H9 (cell line): ENCODE measurements at regions not wholly inside any gene's neighbourhood (a gene's known extent, or its start where the extent isn't known, plus 50 kb on each side); places are given as distances from the start of the nearest gene placed in this dataset.

Experiments
- DNase-seq: peaks from one replicate; pipeline ENCODE4 v3.0.0-alpha.2; 2017
- H2AFZ ChIP-seq: one replicate; pipeline ENCODE4 v1.6.1; 2013; ENCODE audit warnings: mild to moderate bottlenecking, low read length, control low read depth, moderate library complexity
- H2AK5ac ChIP-seq: 2 replicates; pipeline ENCODE4 v1.6.1; 2013; ENCODE audit warnings: low read length, control low read depth, mixed read lengths; ENCODE audit not compliant: insufficient read length
- H2BK120ac ChIP-seq: one replicate; pipeline ENCODE4 v1.6.1; 2013; ENCODE audit warnings: low read depth, mild to moderate bottlenecking, low read length, control low read depth, inconsistent platforms; ENCODE audit not compliant: poor library complexity, severe bottlenecking
- H2BK12ac ChIP-seq: 2 replicates; pipeline ENCODE4 v1.6.1; 2013; ENCODE audit warnings: low read length, control low read depth, mixed read lengths, low read depth; ENCODE audit not compliant: insufficient read length
- H2BK15ac ChIP-seq: 2 replicates; pipeline ENCODE4 v1.6.1; 2013; ENCODE audit warnings: low read depth, low read length, control low read depth
- H2BK20ac ChIP-seq: one replicate; pipeline ENCODE4 v1.6.1; 2013; ENCODE audit warnings: low read depth, mild to moderate bottlenecking, low read length, control low read depth, inconsistent platforms; ENCODE audit not compliant: poor library complexity, severe bottlenecking
- H2BK5ac ChIP-seq: 2 replicates; pipeline ENCODE4 v1.6.1; 2013; ENCODE audit warnings: low read length, control low read depth, mixed read lengths; ENCODE audit not compliant: insufficient read length
- H3K14ac ChIP-seq: 2 replicates; pipeline ENCODE4 v1.6.1; 2013; ENCODE audit warnings: low read length, control low read depth; ENCODE audit not compliant: insufficient read depth
- H3K18ac ChIP-seq: 2 replicates; pipeline ENCODE4 v1.6.1; 2013; ENCODE audit warnings: low read depth, mild to moderate bottlenecking, mixed read lengths, low read length, control low read depth; ENCODE audit not compliant: insufficient read length
- H3K23ac ChIP-seq: 2 replicates; pipeline ENCODE4 v1.6.1; 2013; ENCODE audit warnings: low read length, control low read depth, mixed read lengths, low read depth; ENCODE audit not compliant: insufficient read length
- H3K23me2 ChIP-seq: 2 replicates; pipeline ENCODE4 v1.6.1; 2013; ENCODE audit warnings: low read depth, mild to moderate bottlenecking, mixed read lengths, low read length, control low read depth; ENCODE audit not compliant: insufficient read length, poor library complexity, severe bottlenecking
- H3K27ac ChIP-seq: 2 replicates; pipeline ENCODE4 v1.5.1; 2013; ENCODE audit warnings: low read length, control low read depth, mixed read lengths, low read depth; ENCODE audit not compliant: insufficient read length
- H3K27me3 ChIP-seq: 2 replicates; pipeline ENCODE4 v1.6.1; 2013; ENCODE audit warnings: low read length, control low read depth, inconsistent platforms; ENCODE audit not compliant: insufficient read depth
- H3K4ac ChIP-seq: 2 replicates; pipeline ENCODE4 v1.6.1; 2013; ENCODE audit warnings: low read depth, mild to moderate bottlenecking, control low read depth, inconsistent platforms, low read length, moderate library complexity
- H3K4me1 ChIP-seq: 2 replicates; pipeline ENCODE4 v1.6.1; 2013; ENCODE audit warnings: low read length, control low read depth, inconsistent platforms; ENCODE audit not compliant: insufficient read depth
- H3K4me2 ChIP-seq: 2 replicates; pipeline ENCODE4 v1.6.1; 2013; ENCODE audit warnings: low read length, control low read depth, mixed read lengths; ENCODE audit not compliant: insufficient read length, insufficient read depth
- H3K56ac ChIP-seq: 2 replicates; pipeline ENCODE4 v1.6.1; 2013; ENCODE audit warnings: low read depth, mild to moderate bottlenecking, mixed read lengths, low read length, control low read depth; ENCODE audit not compliant: insufficient read length
- H3K79me1 ChIP-seq: 2 replicates; pipeline ENCODE4 v1.6.1; 2013; ENCODE audit warnings: low read depth, mild to moderate bottlenecking, moderate library complexity, low read length, control low read depth, inconsistent platforms; ENCODE audit not compliant: insufficient read depth, poor library complexity, severe bottlenecking
- H3K79me2 ChIP-seq: 2 replicates; pipeline ENCODE4 v1.6.1; 2013; ENCODE audit warnings: low read length, control low read depth, inconsistent platforms; ENCODE audit not compliant: insufficient read depth
- H3K9ac ChIP-seq: 2 replicates; pipeline ENCODE4 v1.6.1; 2013; ENCODE audit warnings: low read length, control low read depth, mixed read lengths; ENCODE audit not compliant: insufficient read length; ENCODE audit errors: extremely low read depth
- H3K9me3 ChIP-seq: one replicate; pipeline ENCODE4 v1.6.1; 2013; ENCODE audit warnings: low read depth, low read length, inconsistent platforms; ENCODE audit not compliant: control insufficient read depth
- H3T11ph ChIP-seq: one replicate; pipeline ENCODE4 v1.6.1; 2013; ENCODE audit warnings: mild to moderate bottlenecking, low read length, control low read depth, inconsistent platforms
- H4K20me1 ChIP-seq: one replicate; pipeline ENCODE4 v1.6.1; 2013; ENCODE audit not compliant: control insufficient read depth, insufficient read length, insufficient read depth
- H4K5ac ChIP-seq: 2 replicates; pipeline ENCODE4 v1.6.1; 2013; ENCODE audit warnings: low read depth, mild to moderate bottlenecking, mixed read lengths, low read length, control low read depth; ENCODE audit not compliant: insufficient read length
- H4K8ac ChIP-seq: replicated peaks from 2 replicates; pipeline ENCODE4 v1.6.1; 2013; ENCODE audit warnings: low read length, control low read depth, mixed read lengths, low read depth; ENCODE audit not compliant: insufficient read length
- H4K91ac ChIP-seq: 2 replicates; pipeline ENCODE4 v1.6.1; 2013; ENCODE audit warnings: low read depth, mild to moderate bottlenecking, moderate library complexity, mixed read lengths, low read length, control low read depth; ENCODE audit not compliant: insufficient read length
- H3K27ac Mint-ChIP-seq, 3 experiments: 2 replicates in 2 of 3; 3 replicates in 1 of 3; pipeline ENCODE4 v1.8.0; 2020 to 2021; ENCODE audit warnings: mixed read lengths in 3 of 3, mild to moderate bottlenecking in 1 of 3, moderate library complexity in 1 of 3
- H3K27me3 Mint-ChIP-seq: 2 replicates; pipeline ENCODE4 v1.8.0; 2021; ENCODE audit warnings: low read depth, mild to moderate bottlenecking, moderate library complexity, mixed read lengths
- H3K36me3 Mint-ChIP-seq, 3 experiments: 2 replicates in 2 of 3; 3 replicates in 1 of 3; pipeline ENCODE4 v1.8.0; 2020 to 2021; ENCODE audit warnings: low read depth in 3 of 3, mixed read lengths in 3 of 3; ENCODE audit not compliant: insufficient read depth in 1 of 3
- H3K4me1 Mint-ChIP-seq, 2 experiments: 2 replicates each; pipeline ENCODE4 v1.8.0; 2020; ENCODE audit warnings: mixed read lengths in 2 of 2
- H3K4me3 Mint-ChIP-seq, 2 experiments: 2 replicates in 1 of 2; 3 replicates in 1 of 2; pipeline ENCODE4 v1.8.0; 2020 to 2021; ENCODE audit warnings: mild to moderate bottlenecking in 2 of 2, mixed read lengths in 2 of 2, moderate library complexity in 1 of 2
- H3K9me3 Mint-ChIP-seq, 2 experiments: 2 replicates in 1 of 2; 3 replicates in 1 of 2; pipeline ENCODE4 v1.8.0; 2020; ENCODE audit warnings: mild to moderate bottlenecking in 2 of 2, mixed read lengths in 2 of 2, moderate library complexity in 1 of 2
- CTCF ChIP-seq: fragments of 200-600 bp; sonication (generic); conservative IDR thresholded peaks from 3 replicates; pipeline ENCODE4 v1.8.0; 2021; ENCODE audit warnings: antibody characterized with exemption, mild to moderate bottlenecking
- WGBS: extraction: QIAGEN DNeasy Blood & Tissue Kit; methylation state at CpG from one replicate; pipeline ENCODE4 v1.1.7; 2013; ENCODE audit warnings: missing lambda C conversion rate, low lambda C conversion rate, mixed read lengths; ENCODE audit not compliant: insufficient read length; ENCODE audit errors: extremely low coverage; 5-methylcytosine and 5-hydroxymethylcytosine counted together

DNA sequence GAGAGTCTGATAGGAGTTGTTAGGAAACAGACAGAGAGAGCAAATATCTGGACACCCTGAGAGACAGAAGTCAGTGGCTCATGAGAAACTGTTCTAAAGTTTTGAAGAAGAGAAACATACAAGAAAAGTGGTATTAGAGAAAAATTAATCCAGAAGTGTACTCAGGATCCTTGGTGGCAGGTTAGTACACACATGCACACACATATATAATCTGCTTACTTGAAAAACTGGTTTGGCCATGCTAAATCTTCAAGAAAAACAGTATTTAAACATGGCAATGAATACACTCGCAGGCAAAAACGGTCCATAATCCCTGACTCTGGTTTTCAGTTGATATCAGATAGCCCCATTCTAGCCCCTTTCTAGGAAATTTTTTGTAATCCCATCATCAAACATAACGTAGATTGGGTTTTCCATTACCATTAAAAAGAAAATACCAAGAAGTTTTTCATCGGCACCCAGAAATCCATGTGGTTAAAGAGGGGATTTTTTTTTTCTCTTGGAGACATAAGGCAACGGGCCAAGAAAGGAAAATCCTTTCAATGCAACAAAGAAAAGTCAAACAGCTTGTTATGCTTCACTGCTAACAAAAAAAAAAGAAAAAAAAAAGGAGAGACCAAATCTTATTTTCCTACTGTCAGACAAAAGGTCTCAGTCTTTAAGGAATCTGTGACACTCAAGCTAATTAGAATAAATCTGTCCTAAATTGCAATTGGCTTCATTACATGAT lies 178.0 kb upstream of the MIR17HG start:
- Histone ChIP-seq H2BK12ac (no peak overlapping the region), H4K20me1 (no peaks in the 10 kb centered on the region), H3K4me2 (no peak overlapping the region), H3K18ac (no peak overlapping the region), H3K23ac (no peak overlapping the region), H3K9ac (no peak overlapping the region), H4K8ac (no peak overlapping the region), H2BK20ac (no peak overlapping the region), H4K5ac (no peak overlapping the region), H2BK5ac (no peak overlapping the region), H4K91ac (no peak overlapping the region), H2BK120ac (no peak overlapping the region), H2BK15ac (no peak overlapping the region), H3K56ac (no peak overlapping the region), H2AFZ (no peak overlapping the region), H3K79me1 (no peaks in the 10 kb centered on the region), H3T11ph (no peak overlapping the region), H3K23me2 (no peaks in the 10 kb centered on the region), H3K9me3 (no peaks in the 10 kb centered on the region), H3K27ac (no peak overlapping the region), H3K27me3 (no peaks in the 10 kb centered on the region), H3K79me2 (no peaks in the 10 kb centered on the region), H3K4ac (no peak overlapping the region), H2AK5ac (no peak overlapping the region), H3K14ac (no peak overlapping the region), H3K4me1 (no peaks in the 10 kb centered on the region)
- Mint-ChIP-seq H3K4me1 (peaks cover 4 to 11% of the 10 kb centered on the region in 2 experiments), H3K36me3 (no peaks in the 10 kb centered on the region), H3K27me3 (peaks cover 18% of the 10 kb centered on the region), H3K4me3 (no peak overlapping the region), H3K9me3 (no peaks in the 10 kb centered on the region; a peak in 1 of 5 replicates), H3K27ac (no peak overlapping the region)
- TF ChIP-seq CTCF: no peak
- no peak for DNase-seq
- WGBS: no CpG with 5 or more reads among the region's 5 CpGs
